Liver (tissue), 8 donors: ENCODE measurements at regions not wholly inside any gene's neighbourhood (a gene's known extent, or its start where the extent isn't known, plus 50 kb on each side); places are given as distances from the start of the nearest gene placed in this dataset.

Experiments used
- DNase-seq: peaks from one replicate; pipeline ENCODE4 v3.0.0-alpha.2; 2017; ENCODE audit warnings: low spot score
- H3K27ac ChIP-seq, 2 donors: one replicate each; pipeline ENCODE4 v1.7.0; 2013; ENCODE audit warnings: inconsistent platforms in 2 of 2, low read length in 2 of 2, control low read depth in 1 of 2, low read depth in 1 of 2, mild to moderate bottlenecking in 1 of 2
- H3K27me3 ChIP-seq, 4 donors: one replicate each; pipeline versions ENCODE4 v1.6.1 to v1.7.0; 2013; ENCODE audit warnings: low read length in 3 of 4, inconsistent platforms in 1 of 4, mild to moderate bottlenecking in 1 of 4, moderate library complexity in 1 of 4; ENCODE audit not compliant: control insufficient read depth in 4 of 4, insufficient read depth in 4 of 4
- H3K36me3 ChIP-seq, 4 donors: one replicate each; pipeline versions ENCODE4 v1.6.1 to v1.7.0; 2013; ENCODE audit warnings: low read length in 3 of 4, mild to moderate bottlenecking in 3 of 4, low read depth in 1 of 4, moderate library complexity in 1 of 4; ENCODE audit not compliant: control insufficient read depth in 4 of 4, insufficient read depth in 3 of 4
- H3K4me1 ChIP-seq, 4 donors: one replicate each; pipeline versions ENCODE4 v1.6.1 to v1.7.0; 2013; ENCODE audit warnings: low read length in 3 of 4, mild to moderate bottlenecking in 3 of 4, moderate library complexity in 1 of 4; ENCODE audit not compliant: control insufficient read depth in 4 of 4, insufficient read depth in 4 of 4
- H3K4me3 ChIP-seq, 3 donors: one replicate each; pipeline versions ENCODE4 v1.6.1 to v1.7.0; 2013; ENCODE audit warnings: low read length in 3 of 3, control low read depth in 1 of 3, low read depth in 1 of 3, mild to moderate bottlenecking in 1 of 3
- H3K9ac ChIP-seq, 2 donors: one replicate each; pipeline ENCODE4 v1.7.0; 2013; ENCODE audit warnings: low read length in 2 of 2, mild to moderate bottlenecking in 2 of 2, moderate library complexity in 2 of 2, control low read depth in 1 of 2, low read depth in 1 of 2
- H3K9me3 ChIP-seq, 4 donors: one replicate each; pipeline versions ENCODE4 v1.6.1 to v1.7.0; 2013; ENCODE audit warnings: low read length in 3 of 4; ENCODE audit not compliant: control insufficient read depth in 4 of 4
- FOXA2 ChIP-seq: IDR thresholded peaks from 2 replicates; pipeline ENCODE4 v1.6.1; 2016; ENCODE audit warnings: antibody characterized with exemption
- GABPA ChIP-seq, 2 donors: IDR thresholded peaks in 1 of 2; conservative IDR thresholded peaks in 1 of 2; 2 replicates each; pipeline ENCODE4 v1.6.1; 2016; ENCODE audit warnings: antibody characterized with exemption in 2 of 2, mild to moderate bottlenecking in 1 of 2, moderate library complexity in 1 of 2
- HNF4A ChIP-seq, 2 donors: conservative IDR thresholded peaks; 2 replicates each; pipeline ENCODE4 v1.6.1; 2016; ENCODE audit warnings: antibody characterized with exemption in 2 of 2, mild to moderate bottlenecking in 2 of 2
- JUND ChIP-seq, 2 donors: IDR thresholded peaks; 2 replicates each; pipeline ENCODE4 v1.6.1; 2016; ENCODE audit warnings: antibody characterized with exemption in 2 of 2
- NR2F2 ChIP-seq: IDR thresholded peaks from 2 replicates; pipeline ENCODE4 v1.6.1; 2016; ENCODE audit warnings: antibody characterized with exemption
- RAD21 ChIP-seq, 2 donors: IDR thresholded peaks; 2 replicates each; pipeline ENCODE4 v1.6.1; 2016; ENCODE audit warnings: antibody characterized with exemption in 2 of 2, mild to moderate bottlenecking in 2 of 2
- RXRA ChIP-seq, 2 donors: IDR thresholded peaks; 2 replicates each; pipeline ENCODE4 v1.6.1; 2017 to 2018; ENCODE audit warnings: antibody characterized with exemption in 2 of 2, mild to moderate bottlenecking in 1 of 2
- TAF1 ChIP-seq: conservative IDR thresholded peaks from 2 replicates; pipeline ENCODE4 v1.6.1; 2016; ENCODE audit warnings: antibody characterized with exemption, mild to moderate bottlenecking
- YY1 ChIP-seq: IDR thresholded peaks from 2 replicates; pipeline ENCODE4 v1.6.1; 2016; ENCODE audit warnings: antibody characterized with exemption, mild to moderate bottlenecking
- WGBS: extraction: QIAGEN DNeasy Blood & Tissue Kit; methylation state at CpG from one replicate; pipeline ENCODE4 v1.1.7; 2013; 5-methylcytosine and 5-hydroxymethylcytosine counted together
- TF ChIP-seq, protein P1 (sequence below): IDR thresholded peaks from 2 replicates; pipeline ENCODE4 v1.6.1; 2016; ENCODE audit warnings: antibody characterized with exemption
- TF ChIP-seq, protein P2 (sequence below): fragments of 150-350 bp; IDR thresholded peaks from 2 replicates; pipeline ENCODE4 v1.5.1; 2017; ENCODE audit warnings: improper control_type of control experiment, low read depth, low read length; ENCODE audit not compliant: missing input control
- TF ChIP-seq, protein P3 (sequence below): IDR thresholded peaks from 2 replicates; pipeline ENCODE4 v1.6.1; 2016; ENCODE audit warnings: antibody characterized with exemption
- TF ChIP-seq, protein P4 (sequence below): IDR thresholded peaks from 2 replicates; pipeline ENCODE4 v1.6.1; 2016; ENCODE audit warnings: antibody characterized with exemption, mild to moderate bottlenecking
- donor health status: healthy.
- donor health status: healthy.
- donor health status: healthy.
- donor health status: healthy.
- donor health status: healthy.

DNA sequence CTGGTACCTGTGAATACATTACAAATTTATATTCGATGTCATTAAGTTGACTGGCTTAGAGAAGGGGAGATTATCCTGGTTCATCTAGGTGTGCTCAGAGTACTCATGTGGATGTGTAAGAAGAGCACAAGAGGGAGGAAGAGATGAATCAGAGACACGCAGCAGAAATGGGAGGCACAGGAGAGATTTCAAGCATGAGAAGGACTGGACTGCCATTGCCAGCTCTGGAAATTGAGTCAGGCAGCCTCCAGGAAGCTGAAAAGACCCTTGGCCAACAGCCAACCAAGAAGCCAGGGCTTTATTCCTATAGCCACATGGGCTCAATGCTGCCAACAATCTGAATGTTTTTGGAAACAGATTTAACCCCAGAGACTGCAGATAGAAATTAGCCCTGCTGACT, 1390.0 kb downstream of the STIM2 start (continued):
- TF ChIP-seq RAD21 (IDR thresholded peaks at IDR 0.05) (no peak), RXRA (IDR thresholded peaks at IDR 0.05) (no peak), FOXA2 (no peak), HNF4A (conservative IDR thresholded peaks at IDR 0.05) (no peak), TAF1 (no peak), GABPA (IDR thresholded peaks at IDR 0.05 in 1 of 2, conservative IDR thresholded peaks at IDR 0.05 in 1 of 2) (no peak)
- TF ChIP-seq, protein P1, sequence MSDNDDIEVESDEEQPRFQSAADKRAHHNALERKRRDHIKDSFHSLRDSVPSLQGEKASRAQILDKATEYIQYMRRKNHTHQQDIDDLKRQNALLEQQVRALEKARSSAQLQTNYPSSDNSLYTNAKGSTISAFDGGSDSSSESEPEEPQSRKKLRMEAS: no peak

DNA sequence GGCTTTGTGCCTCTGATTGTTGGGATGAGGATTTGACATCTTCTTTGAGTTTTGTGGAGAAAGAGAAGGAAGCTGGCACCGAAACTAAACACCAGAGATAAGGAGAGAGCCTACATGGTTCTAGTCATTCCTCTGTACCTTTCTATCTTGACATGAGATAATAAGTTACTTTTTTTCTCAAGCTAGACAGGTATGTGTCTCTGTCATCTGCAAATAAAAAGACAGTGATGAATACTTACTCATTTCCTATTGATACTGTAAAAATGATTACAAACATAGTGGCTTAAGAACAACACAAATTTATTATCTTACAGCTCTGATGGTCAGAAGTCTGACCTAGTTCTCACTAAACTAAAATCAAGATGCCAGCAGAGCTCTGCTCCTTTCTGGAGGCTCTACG, 1391.2 kb downstream of the STIM2 start:
- Histone ChIP-seq H3K9me3 (no peaks in the 10 kb centered on the region), H3K27ac (no peak overlapping the region), H3K27me3 (no peaks in the 10 kb centered on the region), H3K4me1 (no peaks in the 10 kb centered on the region), H3K9ac (no peak overlapping the region), H3K4me3 (no peak overlapping the region), H3K36me3 (no peaks in the 10 kb centered on the region)
- no peak for DNase-seq
- 88% methylated on average over 2 of the region's 2 CpGs for WGBS
- TF ChIP-seq JUND (IDR thresholded peaks at IDR 0.05) (no peak), YY1 (no peak), RXRA (IDR thresholded peaks at IDR 0.05) (no peak), FOXA2 (no peak), HNF4A (conservative IDR thresholded peaks at IDR 0.05) (no peak), TAF1 (no peak)
- TF ChIP-seq, protein P1: no peak

DNA sequence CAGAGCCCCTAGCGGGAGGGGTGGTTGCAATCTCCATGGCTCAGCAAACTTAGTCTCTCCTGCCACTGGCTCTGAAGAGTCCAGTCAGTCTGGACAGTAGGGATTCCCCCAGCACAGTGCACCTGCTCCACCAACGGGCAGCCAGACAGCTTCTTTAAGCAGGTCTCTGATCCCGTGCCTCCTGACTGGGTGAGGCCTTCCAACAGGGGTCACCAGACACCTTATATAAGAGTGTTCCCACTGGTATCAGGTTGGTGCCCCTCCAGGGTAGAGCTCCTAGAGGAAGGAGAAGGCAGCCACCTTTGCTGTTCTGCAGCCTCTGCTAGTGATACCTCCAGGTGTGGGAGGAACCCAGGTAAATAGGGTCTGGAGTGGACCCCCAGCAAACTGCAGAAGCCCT, 1393.4 kb downstream of the STIM2 start:
- no peak overlapping the region for H3K4me3 ChIP-seq
- no peak overlapping the region for H3K27ac ChIP-seq
- TF ChIP-seq RXRA (IDR thresholded peaks at IDR 0.05) (no peak), RAD21 (IDR thresholded peaks at IDR 0.05) (peak in 1 of 2 donors; percentile 23)
- TF ChIP-seq, protein P2, sequence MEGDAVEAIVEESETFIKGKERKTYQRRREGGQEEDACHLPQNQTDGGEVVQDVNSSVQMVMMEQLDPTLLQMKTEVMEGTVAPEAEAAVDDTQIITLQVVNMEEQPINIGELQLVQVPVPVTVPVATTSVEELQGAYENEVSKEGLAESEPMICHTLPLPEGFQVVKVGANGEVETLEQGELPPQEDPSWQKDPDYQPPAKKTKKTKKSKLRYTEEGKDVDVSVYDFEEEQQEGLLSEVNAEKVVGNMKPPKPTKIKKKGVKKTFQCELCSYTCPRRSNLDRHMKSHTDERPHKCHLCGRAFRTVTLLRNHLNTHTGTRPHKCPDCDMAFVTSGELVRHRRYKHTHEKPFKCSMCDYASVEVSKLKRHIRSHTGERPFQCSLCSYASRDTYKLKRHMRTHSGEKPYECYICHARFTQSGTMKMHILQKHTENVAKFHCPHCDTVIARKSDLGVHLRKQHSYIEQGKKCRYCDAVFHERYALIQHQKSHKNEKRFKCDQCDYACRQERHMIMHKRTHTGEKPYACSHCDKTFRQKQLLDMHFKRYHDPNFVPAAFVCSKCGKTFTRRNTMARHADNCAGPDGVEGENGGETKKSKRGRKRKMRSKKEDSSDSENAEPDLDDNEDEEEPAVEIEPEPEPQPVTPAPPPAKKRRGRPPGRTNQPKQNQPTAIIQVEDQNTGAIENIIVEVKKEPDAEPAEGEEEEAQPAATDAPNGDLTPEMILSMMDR: peak; percentile 14
- no peaks in the 10 kb centered on the region for H3K27me3 ChIP-seq
- H3K9me3 ChIP-seq: no peaks in the 10 kb centered on the region
- 84% methylated on average over 3 of the region's 3 CpGs for WGBS
- H3K9ac ChIP-seq: no peak overlapping the region
- DNase-seq: no peak
- no peaks in the 10 kb centered on the region for H3K4me1 ChIP-seq
- H3K36me3 ChIP-seq: no peaks in the 10 kb centered on the region

DNA sequence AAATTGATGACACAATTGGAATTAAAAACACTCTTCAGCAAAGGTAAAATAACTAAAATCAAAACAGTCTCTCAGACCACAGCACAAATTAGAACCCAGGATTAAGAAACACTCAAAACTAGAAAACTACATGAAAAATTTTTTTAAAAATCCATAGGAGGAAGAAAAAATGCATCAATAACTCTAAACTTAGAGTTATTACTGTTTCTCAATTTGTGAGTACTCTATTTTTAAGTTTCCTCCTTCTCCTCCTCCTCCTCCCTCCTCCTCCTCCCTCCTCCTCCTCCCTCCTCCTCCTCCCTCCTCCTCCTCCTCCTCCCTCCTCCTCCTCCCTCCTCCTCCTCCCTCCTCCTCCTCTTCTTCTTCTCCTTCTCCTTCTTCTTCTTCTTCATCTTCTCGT, 1395.7 kb downstream of the STIM2 start:
- H3K4me3 ChIP-seq: no peak overlapping the region
- H3K36me3 ChIP-seq: no peaks in the 10 kb centered on the region
- H3K4me1 ChIP-seq: no peaks in the 10 kb centered on the region
- no peak for DNase-seq
- H3K9ac ChIP-seq: no peak overlapping the region
- H3K27me3 ChIP-seq: no peaks in the 10 kb centered on the region
- no peaks in the 10 kb centered on the region for H3K9me3 ChIP-seq
- WGBS: 100% methylated on average over 1 of the region's 1 CpG
- no peak overlapping the region for H3K27ac ChIP-seq
- TF ChIP-seq, protein P1: no peak
- TF ChIP-seq, protein P3, sequence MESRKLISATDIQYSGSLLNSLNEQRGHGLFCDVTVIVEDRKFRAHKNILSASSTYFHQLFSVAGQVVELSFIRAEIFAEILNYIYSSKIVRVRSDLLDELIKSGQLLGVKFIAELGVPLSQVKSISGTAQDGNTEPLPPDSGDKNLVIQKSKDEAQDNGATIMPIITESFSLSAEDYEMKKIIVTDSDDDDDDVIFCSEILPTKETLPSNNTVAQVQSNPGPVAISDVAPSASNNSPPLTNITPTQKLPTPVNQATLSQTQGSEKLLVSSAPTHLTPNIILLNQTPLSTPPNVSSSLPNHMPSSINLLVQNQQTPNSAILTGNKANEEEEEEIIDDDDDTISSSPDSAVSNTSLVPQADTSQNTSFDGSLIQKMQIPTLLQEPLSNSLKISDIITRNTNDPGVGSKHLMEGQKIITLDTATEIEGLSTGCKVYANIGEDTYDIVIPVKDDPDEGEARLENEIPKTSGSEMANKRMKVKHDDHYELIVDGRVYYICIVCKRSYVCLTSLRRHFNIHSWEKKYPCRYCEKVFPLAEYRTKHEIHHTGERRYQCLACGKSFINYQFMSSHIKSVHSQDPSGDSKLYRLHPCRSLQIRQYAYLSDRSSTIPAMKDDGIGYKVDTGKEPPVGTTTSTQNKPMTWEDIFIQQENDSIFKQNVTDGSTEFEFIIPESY: no peak
- TF ChIP-seq, protein P2: no peak
- no peak for TF ChIP-seq FOXA2
- TF ChIP-seq GABPA (IDR thresholded peaks at IDR 0.05 in 1 of 2, conservative IDR thresholded peaks at IDR 0.05 in 1 of 2): no peak
- no peak for TF ChIP-seq JUND (IDR thresholded peaks at IDR 0.05)
- TF ChIP-seq YY1: no peak
- TF ChIP-seq TAF1: no peak
- no peak for TF ChIP-seq RAD21 (IDR thresholded peaks at IDR 0.05)
- TF ChIP-seq HNF4A (conservative IDR thresholded peaks at IDR 0.05): no peak
- no peak for TF ChIP-seq NR2F2
- TF ChIP-seq, protein P4, sequence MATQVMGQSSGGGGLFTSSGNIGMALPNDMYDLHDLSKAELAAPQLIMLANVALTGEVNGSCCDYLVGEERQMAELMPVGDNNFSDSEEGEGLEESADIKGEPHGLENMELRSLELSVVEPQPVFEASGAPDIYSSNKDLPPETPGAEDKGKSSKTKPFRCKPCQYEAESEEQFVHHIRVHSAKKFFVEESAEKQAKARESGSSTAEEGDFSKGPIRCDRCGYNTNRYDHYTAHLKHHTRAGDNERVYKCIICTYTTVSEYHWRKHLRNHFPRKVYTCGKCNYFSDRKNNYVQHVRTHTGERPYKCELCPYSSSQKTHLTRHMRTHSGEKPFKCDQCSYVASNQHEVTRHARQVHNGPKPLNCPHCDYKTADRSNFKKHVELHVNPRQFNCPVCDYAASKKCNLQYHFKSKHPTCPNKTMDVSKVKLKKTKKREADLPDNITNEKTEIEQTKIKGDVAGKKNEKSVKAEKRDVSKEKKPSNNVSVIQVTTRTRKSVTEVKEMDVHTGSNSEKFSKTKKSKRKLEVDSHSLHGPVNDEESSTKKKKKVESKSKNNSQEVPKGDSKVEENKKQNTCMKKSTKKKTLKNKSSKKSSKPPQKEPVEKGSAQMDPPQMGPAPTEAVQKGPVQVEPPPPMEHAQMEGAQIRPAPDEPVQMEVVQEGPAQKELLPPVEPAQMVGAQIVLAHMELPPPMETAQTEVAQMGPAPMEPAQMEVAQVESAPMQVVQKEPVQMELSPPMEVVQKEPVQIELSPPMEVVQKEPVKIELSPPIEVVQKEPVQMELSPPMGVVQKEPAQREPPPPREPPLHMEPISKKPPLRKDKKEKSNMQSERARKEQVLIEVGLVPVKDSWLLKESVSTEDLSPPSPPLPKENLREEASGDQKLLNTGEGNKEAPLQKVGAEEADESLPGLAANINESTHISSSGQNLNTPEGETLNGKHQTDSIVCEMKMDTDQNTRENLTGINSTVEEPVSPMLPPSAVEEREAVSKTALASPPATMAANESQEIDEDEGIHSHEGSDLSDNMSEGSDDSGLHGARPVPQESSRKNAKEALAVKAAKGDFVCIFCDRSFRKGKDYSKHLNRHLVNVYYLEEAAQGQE: no peak
